SK-MEL-5 (cell line): ENCODE measurements at regions not wholly inside any gene's neighbourhood (a gene's known extent, or its start where the extent isn't known, plus 50 kb on each side); places are given as distances from the start of the nearest gene placed in this dataset.
"Not testable (repeated sequence)": the region's sequence is repeated elsewhere in the genome, so short reads cannot be mapped to it uniquely, and the experiment has no call there.

Experiments used
- DNase-seq: peaks from one replicate; pipeline ENCODE4 v3.0.0-alpha.2; 2016; ENCODE audit warnings: low read depth, low spot score
- in situ Hi-C: cut with HindIII; loops from 2 replicates; pipeline ENCODE4 v1.10.0; 2016; ENCODE audit warnings: low sequenced_read_pairs, high pct_unique_total_duplicates, low pct_unique_long_range_greater_than_20kb

- DNase-seq = no peak
- in situ Hi-C loops = no loop called here
Measured at GRCh38 chr5:124207118-124207517, 539.3 kb downstream of the ZNF608 start.

GRCh38 chr5:124206540-124206939 is 539.9 kb downstream of the ZNF608 start:
- DNase-seq = no peak
- in situ Hi-C loops = no loop called here

GRCh38 chr5:124203303-124203702 is 543.1 kb downstream of the ZNF608 start:
- in situ Hi-C loops = no loop called here
- no peak for DNase-seq

GRCh38 chr5:124200381-124200780 is 546.1 kb downstream of the ZNF608 start:
- in situ Hi-C loops = no loop called here
- no peak for DNase-seq

GRCh38 chr5:124199893-124200292 is 546.5 kb downstream of the ZNF608 start:
- DNase-seq = no peak
- in situ Hi-C loops = no loop called here

- in situ Hi-C loops = no loop called here
- DNase-seq = no peak
Measured at GRCh38 chr5:124195411-124195810, 551.0 kb downstream of the ZNF608 start.

- no peak for DNase-seq
- in situ Hi-C loops = no loop called here
Measured at GRCh38 chr5:124194282-124194681, 552.2 kb downstream of the ZNF608 start.

GRCh38 chr5:124193371-124193789 is 553.1 kb downstream of the ZNF608 start:
- no peak for DNase-seq
- in situ Hi-C loops = no loop called here

- in situ Hi-C loops = no loop called here
- no peak for DNase-seq
Measured at GRCh38 chr5:124192716-124193115, 553.7 kb downstream of the ZNF608 start.

GRCh38 chr5:124185716-124186115 is 560.7 kb downstream of the ZNF608 start:
- no peak for DNase-seq
- in situ Hi-C loops = no loop called here

GRCh38 chr5:124182133-124182532 is 564.3 kb downstream of the ZNF608 start:
- no peak for DNase-seq
- in situ Hi-C loops = no loop called here

- in situ Hi-C loops = no loop called here
- peak; percentile 10 for DNase-seq
Measured at GRCh38 chr5:124180875-124181461, 565.5 kb downstream of the ZNF608 start.

GRCh38 chr5:124180299-124180874 is 566.1 kb downstream of the ZNF608 start:
- in situ Hi-C loops = no loop called here
- no peak for DNase-seq

GRCh38 chr5:124179819-124180218 is 566.6 kb downstream of the ZNF608 start:
- in situ Hi-C loops = no loop called here
- DNase-seq = no peak

- in situ Hi-C loops = no loop called here
- DNase-seq = no peak
Measured at GRCh38 chr5:124178050-124178449, 568.4 kb downstream of the ZNF608 start.

- no peak for DNase-seq
- in situ Hi-C loops = no loop called here
Measured at GRCh38 chr5:124176692-124177091, 569.7 kb downstream of the ZNF608 start.

GRCh38 chr5:124173386-124173785 is 573.1 kb downstream of the ZNF608 start:
- in situ Hi-C loops = no loop called here
- DNase-seq = no peak

- in situ Hi-C loops = no loop called here
- no peak for DNase-seq
Measured at GRCh38 chr5:124172389-124173003, 573.9 kb downstream of the ZNF608 start.

GRCh38 chr5:124168093-124168492 is 578.3 kb downstream of the ZNF608 start:
- DNase-seq, in situ Hi-C loops: not testable (repeated sequence)
